ENCODE measurements at regions not wholly inside any gene's neighbourhood (a gene's known extent, or its start where the extent isn't known, plus 50 kb on each side); places are given as distances from the start of the nearest gene placed in this dataset.
"Not testable (repeated sequence)": the region's sequence is repeated elsewhere in the genome, so short reads cannot be mapped to it uniquely, and the experiment has no call there.

DNA sequence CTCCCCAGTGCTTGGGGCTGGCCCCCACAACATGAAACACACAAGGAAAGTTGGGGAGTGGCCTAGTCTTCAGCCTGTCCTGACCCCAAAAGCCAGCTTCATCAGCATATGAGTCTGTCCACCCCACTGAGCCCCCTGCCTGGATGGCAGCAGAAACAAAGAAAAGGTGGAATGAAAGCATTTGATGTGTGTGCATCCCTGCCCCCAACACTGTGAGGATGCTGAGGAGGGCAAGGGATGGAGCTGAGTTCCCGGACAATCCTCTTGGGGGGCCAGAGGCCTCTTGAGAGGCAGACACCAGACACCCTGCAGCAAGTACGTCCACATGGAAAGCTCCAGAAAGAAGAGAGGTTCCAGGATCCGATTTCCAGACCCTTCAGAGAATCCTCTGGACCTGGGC, 113.5 kb upstream of the PPP1R26 start:
- no peak for DNase-seq

GRCh38 chr9:135369412-135369990, 110.1 kb upstream of the PPP1R26 start:
- no peak for DNase-seq

- peak; percentile 86 for DNase-seq
Observed at GRCh38 chr9:135370411-135371375, 108.9 kb upstream of the PPP1R26 start.

DNA sequence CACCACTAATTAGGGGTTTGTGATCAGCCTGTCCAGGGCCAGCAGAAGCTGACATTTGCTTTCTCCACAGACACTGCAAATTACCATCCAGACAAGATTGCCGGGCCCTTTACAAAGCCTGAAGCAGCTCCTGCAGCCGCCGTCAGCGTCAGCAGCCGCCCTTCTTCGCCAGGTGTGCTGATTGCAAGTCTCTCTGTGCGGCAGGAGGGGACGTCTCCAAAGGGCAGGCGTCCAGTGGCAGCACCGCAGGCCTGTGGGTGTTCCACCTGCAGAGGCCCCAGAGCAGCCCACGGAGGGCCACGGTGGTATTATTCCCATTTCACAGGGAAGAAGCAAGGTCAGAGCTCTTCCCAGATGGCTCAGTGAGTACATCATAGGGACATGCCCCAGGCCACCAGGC, 108.0 kb upstream of the PPP1R26 start:
- peak; percentile 52 for DNase-seq

DNA sequence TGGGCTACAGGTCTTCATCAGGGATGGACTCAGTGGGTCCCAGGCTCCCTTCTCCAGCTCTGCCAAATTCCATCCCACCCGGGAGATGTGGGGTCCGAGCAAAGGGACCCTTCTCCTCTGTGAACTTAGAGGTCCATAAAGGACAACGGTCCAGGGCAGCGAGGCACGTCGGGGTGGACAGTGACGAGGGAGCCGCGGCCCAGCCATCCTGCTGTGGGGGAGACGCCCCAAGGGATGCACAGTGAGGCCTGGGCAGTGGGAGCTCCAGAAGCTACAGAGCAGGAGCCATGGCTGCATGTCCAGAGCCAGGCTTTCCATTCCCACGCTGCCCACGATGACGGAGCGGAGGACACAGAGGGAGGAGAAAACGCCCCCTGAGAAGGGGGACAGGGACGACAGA, 107.5 kb upstream of the PPP1R26 start:
- no peak for DNase-seq

DNA sequence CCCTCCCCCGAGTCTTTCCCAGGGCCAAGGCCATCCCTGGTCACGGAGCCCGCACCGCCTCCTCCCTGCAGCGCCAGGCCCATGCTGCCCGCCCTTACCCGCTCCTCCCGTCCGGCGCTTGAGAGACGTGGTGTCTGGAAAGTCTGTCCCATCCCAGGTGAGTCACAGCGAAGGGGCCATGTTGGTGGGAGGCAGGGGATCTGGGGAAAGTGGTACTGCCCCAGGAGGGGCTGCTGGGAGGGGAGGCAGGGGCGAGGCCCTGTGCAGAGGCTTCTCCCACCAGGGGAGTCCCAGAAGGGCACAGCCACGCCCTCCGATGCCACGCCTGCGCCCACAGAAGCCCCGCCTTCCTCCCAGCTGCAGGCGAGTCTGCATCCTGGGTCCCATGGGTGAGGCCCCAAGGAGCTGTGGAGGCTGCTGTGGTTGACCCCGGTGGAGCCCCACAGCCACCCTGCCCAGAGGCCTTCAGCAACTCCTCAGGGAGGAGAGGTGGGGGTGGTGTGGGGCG, 107.0 kb upstream of the PPP1R26 start:
- DNase-seq: no peak

- DNase-seq: no peak
Observed at GRCh38 chr9:135373151-135373685, 106.4 kb upstream of the PPP1R26 start.

DNA sequence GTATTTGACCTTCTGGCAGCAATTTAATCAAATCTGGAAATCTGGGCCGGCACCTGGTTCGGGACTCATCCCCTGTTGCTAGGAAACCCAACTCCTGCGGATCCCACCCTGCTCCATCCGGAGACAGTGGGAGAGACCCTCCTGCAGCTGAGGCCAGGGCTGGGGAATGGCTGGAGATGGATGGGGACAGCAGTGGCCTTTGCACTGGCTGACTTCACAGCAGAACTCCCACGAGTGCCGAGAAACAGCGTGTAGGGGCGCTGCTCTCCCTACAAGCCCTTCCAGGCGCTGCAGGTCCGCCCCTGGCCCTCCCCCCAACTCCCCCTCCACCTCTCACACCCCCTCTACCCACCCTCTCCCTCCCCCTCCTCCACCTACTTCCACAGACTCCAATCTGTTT, 105.8 kb upstream of the PPP1R26 start:
- DNase-seq: no peak

- DNase-seq: no peak
Observed at GRCh38 chr9:135374591-135374990, 105.0 kb upstream of the PPP1R26 start.

DNA sequence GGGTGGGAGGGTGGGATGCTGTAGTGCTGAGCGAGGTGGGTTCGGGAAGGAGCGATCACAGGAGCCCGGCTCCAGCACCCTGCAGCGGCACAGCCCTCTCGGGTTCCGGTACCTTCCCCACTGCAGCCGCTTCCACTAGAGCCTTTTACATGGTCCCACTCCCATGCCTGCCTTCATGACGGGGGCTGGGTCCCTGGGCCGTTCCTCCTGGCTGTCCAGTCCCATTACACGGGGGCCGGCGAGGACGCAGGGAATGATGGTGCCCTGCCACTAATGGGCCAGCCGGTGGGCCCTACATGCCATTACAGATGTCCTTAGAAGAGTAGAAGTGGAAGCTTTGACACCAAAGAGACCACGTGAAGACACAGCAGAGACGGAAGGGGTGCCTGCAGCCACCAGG, 104.6 kb upstream of the PPP1R26 start:
- DNase-seq: no peak

- peak; percentile 44 for DNase-seq
Observed at GRCh38 chr9:135376511-135377265, 102.9 kb upstream of the PPP1R26 start.

- no peak for DNase-seq
Observed at GRCh38 chr9:135377431-135377830, 102.2 kb upstream of the PPP1R26 start.

- no peak for DNase-seq
Observed at GRCh38 chr9:135378751-135379150, 100.8 kb upstream of the PPP1R26 start.

- DNase-seq: no peak
Observed at GRCh38 chr9:135379540-135380267, 99.9 kb upstream of the PPP1R26 start.

GRCh38 chr9:135380311-135380960, 99.1 kb upstream of the PPP1R26 start:
- no peak for DNase-seq

GRCh38 chr9:135381762-135382310, 97.7 kb upstream of the PPP1R26 start:
- no peak for DNase-seq

DNA sequence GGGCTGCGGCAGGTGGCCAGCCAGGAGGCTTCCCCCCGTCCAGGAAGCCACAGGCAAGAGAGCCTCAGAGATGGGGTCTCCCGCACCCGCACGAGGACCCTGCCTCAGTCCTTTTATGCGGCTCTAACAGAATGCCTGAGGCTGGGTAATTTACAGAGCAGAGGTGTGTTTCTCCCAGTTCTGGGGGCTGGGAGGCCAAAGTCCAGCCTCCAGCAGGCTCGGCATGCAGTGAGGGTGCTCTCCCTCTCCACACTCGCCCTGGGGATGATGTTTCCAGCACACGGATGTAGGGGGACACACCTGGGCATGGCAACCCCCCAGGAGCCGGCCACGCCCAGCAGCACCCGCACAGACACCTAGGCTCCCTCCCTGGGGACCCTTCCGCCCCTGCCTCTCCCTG, 95.4 kb upstream of the PPP1R26 start:
- no peak for DNase-seq

DNA sequence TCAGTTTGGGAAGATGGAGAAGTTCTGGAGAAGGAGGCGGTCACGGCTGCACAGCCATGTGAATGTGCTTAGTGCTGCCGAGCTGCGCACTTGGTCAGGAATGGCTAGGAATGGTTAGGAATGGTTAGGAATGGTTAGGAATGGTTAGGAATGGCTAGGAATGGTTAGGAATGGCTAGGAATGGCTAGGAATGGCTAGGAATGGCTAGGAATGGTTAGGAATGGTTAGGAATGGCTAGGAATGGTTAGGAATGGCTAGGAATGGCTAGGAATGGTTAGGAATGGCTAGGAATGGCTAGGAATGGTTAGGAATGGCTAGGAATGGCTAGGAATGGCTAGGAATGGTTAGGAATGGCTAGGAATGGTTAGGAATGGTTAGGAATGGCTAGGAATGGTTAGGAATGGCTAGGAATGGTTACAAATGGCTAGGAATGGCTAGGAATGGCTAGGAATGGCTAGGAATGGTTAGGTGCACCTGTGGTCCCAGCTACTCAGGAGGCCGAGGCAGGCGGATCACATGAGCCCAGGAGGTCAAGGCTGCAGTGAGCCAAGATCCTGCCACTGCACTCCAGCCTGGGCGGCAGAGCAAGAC, 94.7 kb upstream of the PPP1R26 start:
- DNase-seq: not testable (repeated sequence)

DNA sequence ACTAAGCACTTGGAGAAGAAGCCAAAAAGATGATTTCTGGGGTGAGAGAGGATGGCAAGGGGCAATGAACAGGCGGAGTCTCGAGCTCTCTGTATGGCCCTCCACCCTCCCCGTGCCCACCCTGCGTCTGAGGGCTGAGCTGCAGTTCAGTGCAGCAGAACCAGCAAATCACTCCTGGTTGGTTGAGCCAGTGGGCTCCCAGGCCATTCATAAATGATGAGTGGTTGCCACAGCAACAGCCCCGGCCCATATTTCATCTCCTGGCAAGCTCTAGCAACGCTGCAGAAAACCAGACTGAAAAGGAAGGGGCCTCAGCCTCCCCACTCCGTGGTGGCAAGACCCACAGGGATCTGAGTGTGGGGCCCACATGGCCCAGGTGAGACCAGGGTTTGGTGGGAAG, 93.8 kb upstream of the PPP1R26 start:
- peak; percentile 16 for DNase-seq

DNA sequence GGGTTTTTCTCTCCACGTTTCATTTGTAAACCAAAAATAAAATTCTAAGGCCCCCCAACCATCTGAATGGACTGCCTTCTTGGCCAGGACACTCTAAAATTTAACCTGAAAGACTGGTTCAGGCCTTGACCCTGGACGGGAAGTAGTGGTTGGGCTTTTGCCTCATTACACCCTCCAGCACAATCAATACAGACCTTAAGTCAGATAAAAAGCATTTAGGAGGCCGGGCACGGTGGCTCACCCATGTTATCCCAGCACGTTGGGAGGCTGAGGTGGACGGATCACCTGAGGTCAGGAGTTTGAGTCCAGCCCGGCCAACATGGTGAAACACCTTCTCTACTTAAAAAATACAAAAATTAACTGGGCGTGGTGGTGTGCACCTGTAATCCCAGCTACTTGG, 91.6 kb upstream of the PPP1R26 start:
- DNase-seq: no peak

DNA sequence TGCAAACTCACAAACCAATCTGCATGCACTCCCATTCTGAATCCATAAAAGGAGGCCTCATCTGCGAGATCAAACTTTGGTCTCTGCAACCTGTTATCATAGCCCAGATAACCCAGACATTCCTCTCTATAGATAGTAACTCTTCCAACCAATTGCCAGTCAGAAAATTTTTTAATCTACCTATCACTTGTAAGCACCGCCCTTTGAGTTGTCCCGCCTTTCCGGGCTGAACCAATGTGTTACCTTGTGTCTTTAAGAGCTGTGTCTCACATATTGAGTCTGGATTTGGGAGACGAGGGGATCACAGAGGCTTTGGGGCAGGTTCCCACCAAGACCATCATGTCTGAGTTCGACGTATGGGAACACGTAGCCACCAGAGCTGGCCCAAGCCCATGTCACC, 91.1 kb upstream of the PPP1R26 start:
- no peak for DNase-seq

Data from DMS79 treated with DMSO at 0.1 percent for 48 hours (cell line).